Fibroblast of lung (primary cell): ENCODE measurements at regions not wholly inside any gene's neighbourhood (a gene's known extent, or its start where the extent isn't known, plus 50 kb on each side); places are given as distances from the start of the nearest gene placed in this dataset.

ENCODE experiments used
- DNase-seq, 2 donors: peaks; one replicate each; pipeline versions ENCODE4 v3.0.0 to v3.0.0-alpha.2; 2010; ENCODE audit warnings: low read depth in 2 of 2
- H2AFZ ChIP-seq: 2 replicates; pipeline ENCODE4 v1.5.1; 2012; ENCODE audit warnings: low read length, control low read depth, inconsistent platforms
- H3K27ac ChIP-seq: 2 replicates; pipeline ENCODE4 v1.5.1; 2011; ENCODE audit warnings: low read length, control low read depth; ENCODE audit not compliant: insufficient read depth
- H3K27me3 ChIP-seq: 2 replicates; pipeline ENCODE4 v1.5.1; 2011; ENCODE audit warnings: mild to moderate bottlenecking, low read length; ENCODE audit not compliant: control insufficient read depth, insufficient read depth
- H3K36me3 ChIP-seq: 2 replicates; pipeline ENCODE4 v1.5.1; 2011; ENCODE audit warnings: low read length; ENCODE audit not compliant: control insufficient read depth, insufficient read depth
- H3K4me1 ChIP-seq: 2 replicates; pipeline ENCODE4 v1.5.1; 2011; ENCODE audit warnings: low read length; ENCODE audit not compliant: control insufficient read depth, insufficient read depth; ENCODE audit errors: extremely low read depth
- H3K4me2 ChIP-seq: 2 replicates; pipeline ENCODE4 v1.5.1; 2011; ENCODE audit warnings: low read length, control low read depth; ENCODE audit not compliant: insufficient read depth; ENCODE audit errors: extremely low read depth
- H3K4me3 ChIP-seq, 4 experiments: fragments of 200-600 bp in 1 of 4; sonication (generic) in 1 of 4; replicated peaks in 1 of 4; 2 replicates each; pipeline ENCODE4 v1.5.1; 2011 to 2016; ENCODE audit warnings: low read length in 4 of 4, low read depth in 3 of 4, mild to moderate bottlenecking in 3 of 4, control low read depth in 2 of 4, inconsistent platforms in 1 of 4, mixed read lengths in 1 of 4; ENCODE audit not compliant: insufficient read depth in 1 of 4; ENCODE audit errors: control extremely low read depth in 1 of 4
- H3K79me2 ChIP-seq: 2 replicates; pipeline ENCODE4 v1.5.1; 2012; ENCODE audit warnings: mild to moderate bottlenecking, low read length, inconsistent platforms; ENCODE audit not compliant: control insufficient read depth, insufficient read depth
- H3K9ac ChIP-seq: 2 replicates; pipeline ENCODE4 v1.5.1; 2011; ENCODE audit warnings: mild to moderate bottlenecking, low read length, control low read depth; ENCODE audit not compliant: insufficient read depth
- H3K9me3 ChIP-seq: 2 replicates; pipeline ENCODE4 v1.5.1; 2012; ENCODE audit warnings: low read depth, low read length; ENCODE audit not compliant: control insufficient read depth, insufficient read depth
- H4K20me1 ChIP-seq: 2 replicates; pipeline ENCODE4 v1.5.1; 2011; ENCODE audit warnings: low read length; ENCODE audit not compliant: control insufficient read depth, insufficient read depth; ENCODE audit errors: extremely low read depth
- CTCF ChIP-seq, 2 donors: IDR thresholded peaks in 1 of 2; conservative IDR thresholded peaks in 1 of 2; 1 replicate in 1 of 2; 2 replicates in 1 of 2; pipeline ENCODE4 v1.5.1; 2011 to 2012; ENCODE audit warnings: low read length in 2 of 2, control low read depth in 1 of 2, inconsistent platforms in 1 of 2, low read depth in 1 of 2, mild to moderate bottlenecking in 1 of 2
- EZH2 ChIP-seq: IDR thresholded peaks from 2 replicates; pipeline ENCODE4 v1.5.1; 2012; ENCODE audit warnings: low read length, control low read depth, mild to moderate bottlenecking; ENCODE audit errors: missing control alignments

- H3K9ac ChIP-seq: no peak overlapping the region
- H3K36me3 ChIP-seq: no peaks in the 10 kb centered on the region
- H3K27ac ChIP-seq: no peak overlapping the region
- no peak overlapping the region for H3K4me2 ChIP-seq
- no peak for TF ChIP-seq CTCF (conservative IDR thresholded peaks at IDR 0.05 in 1 of 2, IDR thresholded peaks at IDR 0.05 in 1 of 2; ENCODE audit: low read depth in 1 of 2, low read length in 2 of 2)
- no peak for TF ChIP-seq EZH2
- no peaks in the 10 kb centered on the region for H3K4me1 ChIP-seq
- no peaks in the 10 kb centered on the region for H3K9me3 ChIP-seq
- H4K20me1 ChIP-seq: no peaks in the 10 kb centered on the region
- H2AFZ ChIP-seq: no peak overlapping the region
- H3K27me3 ChIP-seq: no peaks in the 10 kb centered on the region
- no peak overlapping the region for H3K4me3 ChIP-seq
- H3K79me2 ChIP-seq: no peaks in the 10 kb centered on the region
- DNase-seq: no peak
Observed at GRCh38 chr10:131772441-131772840, 128.4 kb upstream of the PPP2R2D start.

GRCh38 chr10:131773370-131774343 is 127.2 kb upstream of the PPP2R2D start:
- TF ChIP-seq EZH2: no peak
- H2AFZ ChIP-seq: no peak overlapping the region
- H3K9me3 ChIP-seq: no peaks in the 10 kb centered on the region

GRCh38 chr10:131774681-131775085 is 126.1 kb upstream of the PPP2R2D start:
- TF ChIP-seq EZH2 (no peak), CTCF (conservative IDR thresholded peaks at IDR 0.05 in 1 of 2, IDR thresholded peaks at IDR 0.05 in 1 of 2; ENCODE audit: low read depth in 1 of 2, low read length in 2 of 2) (no peak)
- Histone ChIP-seq H3K4me1 (no peaks in the 10 kb centered on the region), H3K4me2 (no peak overlapping the region), H4K20me1 (no peaks in the 10 kb centered on the region), H3K9me3 (no peaks in the 10 kb centered on the region), H3K9ac (no peak overlapping the region), H3K79me2 (no peaks in the 10 kb centered on the region), H3K27ac (no peak overlapping the region), H2AFZ (no peak overlapping the region), H3K4me3 (no peak overlapping the region), H3K27me3 (no peaks in the 10 kb centered on the region), H3K36me3 (no peaks in the 10 kb centered on the region)
- no peak for DNase-seq

More at GRCh38 chr10:131773370-131774343, 127.2 kb upstream of the PPP2R2D start:
- no peak for DNase-seq
- H3K27me3 ChIP-seq: no peaks in the 10 kb centered on the region
- no peaks in the 10 kb centered on the region for H3K4me1 ChIP-seq
- no peaks in the 10 kb centered on the region for H3K36me3 ChIP-seq
- H4K20me1 ChIP-seq: no peaks in the 10 kb centered on the region
- no peak overlapping the region for H3K4me2 ChIP-seq
- no peak overlapping the region for H3K4me3 ChIP-seq
- no peak overlapping the region for H3K27ac ChIP-seq
- H3K9ac ChIP-seq: no peak overlapping the region
- H3K79me2 ChIP-seq: no peaks in the 10 kb centered on the region
